GM23338 (cell line): ENCODE measurements at regions not wholly inside any gene's neighbourhood (a gene's known extent, or its start where the extent isn't known, plus 50 kb on each side); places are given as distances from the start of the nearest gene placed in this dataset.

Experiments used
- CREB1 ChIP-seq: fragments of 250-450 bp; sonication (Bioruptor Pico); IDR thresholded peaks from 2 replicates; pipeline ENCODE4 v1.5.0; 2020; ENCODE audit warnings: low read depth, mild to moderate bottlenecking, moderate library complexity
- ETS1 ChIP-seq: IDR thresholded peaks from 2 replicates; pipeline ENCODE4 v1.6.1; 2016; ENCODE audit warnings: antibody characterized with exemption
- EZH2 ChIP-seq: fragments of 200-600 bp; sonication (generic); IDR thresholded peaks from one replicate; pipeline ENCODE4 v1.8.0; 2017; ENCODE audit warnings: antibody characterized with exemption, mild to moderate bottlenecking, low read depth; ENCODE audit not compliant: unreplicated experiment
- EZH2phosphoT487 ChIP-seq: fragments of 200-600 bp; sonication (generic); IDR thresholded peaks from one replicate; pipeline ENCODE4 v1.8.1; 2018; ENCODE audit warnings: antibody characterized with exemption; ENCODE audit not compliant: unreplicated experiment
- JUNB ChIP-seq: IDR thresholded peaks from one replicate; pipeline ENCODE4 v1.6.1; 2016; ENCODE audit warnings: antibody characterized with exemption; ENCODE audit not compliant: unreplicated experiment
- NANOG ChIP-seq: IDR thresholded peaks from 2 replicates; pipeline ENCODE4 v1.6.1; 2016; ENCODE audit warnings: antibody characterized with exemption, borderline replicate concordance
- POLR2AphosphoS5 ChIP-seq: IDR thresholded peaks from 2 replicates; pipeline ENCODE4 v1.6.1; 2016; ENCODE audit warnings: antibody characterized with exemption, low read depth
- ZNF114 ChIP-seq: fragments of 250-450 bp; sonication (Bioruptor Pico); IDR thresholded peaks from 2 replicates; pipeline ENCODE4 v1.5.0; 2020; ENCODE audit warnings: mild to moderate bottlenecking, moderate library complexity
- ZNF462 ChIP-seq: fragments of 250-450 bp; sonication (Bioruptor Pico); IDR thresholded peaks from 2 replicates; pipeline ENCODE4 v1.5.0; 2020; ENCODE audit warnings: mild to moderate bottlenecking, moderate library complexity
- TF ChIP-seq, protein P1 (sequence below), 2 experiments: fragments of 200-600 bp in 1 of 2; sonication (generic) in 1 of 2; conservative IDR thresholded peaks; 2 replicates each; pipeline versions ENCODE4 v1.5.1 to v1.6.1; 2016 to 2017; ENCODE audit warnings: antibody characterized with exemption in 2 of 2, low read depth in 2 of 2, mild to moderate bottlenecking in 2 of 2, moderate library complexity in 1 of 2

GRCh38 chr2:149892563-149892962, 305.0 kb upstream of the MMADHC start (continued):
- TF ChIP-seq ZNF462 (CRISPR knock-in tag) (no peak), CREB1 (CRISPR knock-in tag) (no peak), JUNB (no peak), EZH2phosphoT487 (no peak), ETS1 (no peak), POLR2AphosphoS5 (no peak), ZNF114 (CRISPR knock-in tag) (no peak), EZH2 (no peak), NANOG (no peak)
- TF ChIP-seq, protein P1, sequence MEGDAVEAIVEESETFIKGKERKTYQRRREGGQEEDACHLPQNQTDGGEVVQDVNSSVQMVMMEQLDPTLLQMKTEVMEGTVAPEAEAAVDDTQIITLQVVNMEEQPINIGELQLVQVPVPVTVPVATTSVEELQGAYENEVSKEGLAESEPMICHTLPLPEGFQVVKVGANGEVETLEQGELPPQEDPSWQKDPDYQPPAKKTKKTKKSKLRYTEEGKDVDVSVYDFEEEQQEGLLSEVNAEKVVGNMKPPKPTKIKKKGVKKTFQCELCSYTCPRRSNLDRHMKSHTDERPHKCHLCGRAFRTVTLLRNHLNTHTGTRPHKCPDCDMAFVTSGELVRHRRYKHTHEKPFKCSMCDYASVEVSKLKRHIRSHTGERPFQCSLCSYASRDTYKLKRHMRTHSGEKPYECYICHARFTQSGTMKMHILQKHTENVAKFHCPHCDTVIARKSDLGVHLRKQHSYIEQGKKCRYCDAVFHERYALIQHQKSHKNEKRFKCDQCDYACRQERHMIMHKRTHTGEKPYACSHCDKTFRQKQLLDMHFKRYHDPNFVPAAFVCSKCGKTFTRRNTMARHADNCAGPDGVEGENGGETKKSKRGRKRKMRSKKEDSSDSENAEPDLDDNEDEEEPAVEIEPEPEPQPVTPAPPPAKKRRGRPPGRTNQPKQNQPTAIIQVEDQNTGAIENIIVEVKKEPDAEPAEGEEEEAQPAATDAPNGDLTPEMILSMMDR (conservative IDR thresholded peaks at IDR 0.05; ENCODE audit: low read depth in 2 of 2), result no peak
